ENCODE measurements at regions not wholly inside any gene's neighbourhood (a gene's known extent, or its start where the extent isn't known, plus 50 kb on each side); places are given as distances from the start of the nearest gene placed in this dataset.

GRCh38 chr7:142476077-142476476, 218.2 kb upstream of the PRSS58 start:
- TF ChIP-seq EZH2 (IDR thresholded peaks at IDR 0.05) (no peak), POLR2AphosphoS5 (IDR thresholded peaks at IDR 0.05; ENCODE audit: borderline replicate concordance, low read depth, low read length) (no peak)

All from SK-N-MC (cell line).